ENCODE measurements at regions not wholly inside any gene's neighbourhood (a gene's known extent, or its start where the extent isn't known, plus 50 kb on each side); places are given as distances from the start of the nearest gene placed in this dataset.

GRCh38 chr11:19566583-19567379 lies 145.9 kb upstream of the NAV2 start:
- intact Hi-C loops (cut with micrococcal nuclease): loop anchor here (10.0 kb wide), 1 partner anchor 788 kb away; no protein-coding TSS in a partner anchor
- Histone ChIP-seq H3K79me2 (ENCODE audit: control insufficient read depth, insufficient read depth, low read length) (no peaks in the 10 kb centered on the region), H3K4me3 (replicated peaks in 1 of 3; ENCODE audit: insufficient read depth in 1 of 3, low read depth in 1 of 3, low read length in 3 of 3) (no peak overlapping the region), H3K9ac (replicated peaks; ENCODE audit: extremely low read depth, insufficient read depth, low read length) (no peak overlapping the region), H3K27me3 (ENCODE audit: control insufficient read depth in 2 of 2, insufficient read depth in 2 of 2, low read length in 2 of 2) (no peaks in the 10 kb centered on the region), H3K4me1 (ENCODE audit: control insufficient read depth, extremely low read depth, insufficient read depth, low read length) (peaks cover 5% of the 10 kb centered on the region), H3K4me2 (ENCODE audit: insufficient read depth, low read length) (no peak overlapping the region), H3K36me3 (ENCODE audit: control insufficient read depth in 2 of 2, extremely low read depth in 1 of 2, insufficient read depth in 2 of 2, low read length in 2 of 2) (no peaks in the 10 kb centered on the region), H3K9me1 (replicated peaks; ENCODE audit: control insufficient read depth, extremely low read depth, insufficient read depth, low read length) (no peaks in the 10 kb centered on the region), H3K9me3 (replicated peaks; ENCODE audit: control insufficient read depth, insufficient read depth, low read length) (no peaks in the 10 kb centered on the region), H2AFZ (ENCODE audit: low read depth, low read length) (no peak overlapping the region), H3K27ac (ENCODE audit: insufficient read depth, low read depth, low read length) (no peak overlapping the region), H4K20me1 (replicated peaks; ENCODE audit: control insufficient read depth, extremely low read depth, insufficient read depth, low read length) (no peaks in the 10 kb centered on the region)
- BruUV-seq (replicated peaks): no TSS peak
- TF ChIP-seq FOS (IDR thresholded peaks at IDR 0.05; ENCODE audit: borderline replicate concordance, insufficient read depth, low read length) (no peak), POLR2A (IDR thresholded peaks at IDR 0.05; ENCODE audit: low read depth, low read length) (no peak), GATA2 (IDR thresholded peaks at IDR 0.05; ENCODE audit: insufficient read depth, insufficient read length, low read depth, low read length) (no peak), CTCF (IDR thresholded peaks at IDR 0.05; ENCODE audit: extremely low read depth in 1 of 2, insufficient read depth in 1 of 2, low read depth in 1 of 2, low read length in 2 of 2) (no peak), POLR2AphosphoS5 (IDR thresholded peaks at IDR 0.05; ENCODE audit: insufficient read depth, low read depth, low read length) (no peak), MYC (IDR thresholded peaks at IDR 0.05; ENCODE audit: low read depth, low read length) (no peak), JUN (IDR thresholded peaks at IDR 0.05; ENCODE audit: borderline replicate concordance, insufficient read depth, insufficient read length, low read depth) (no peak), EZH2 (IDR thresholded peaks at IDR 0.05; ENCODE audit: borderline replicate concordance, low read depth, low read length, severe bottlenecking) (no peak)
- TF ChIP-seq, protein P1, sequence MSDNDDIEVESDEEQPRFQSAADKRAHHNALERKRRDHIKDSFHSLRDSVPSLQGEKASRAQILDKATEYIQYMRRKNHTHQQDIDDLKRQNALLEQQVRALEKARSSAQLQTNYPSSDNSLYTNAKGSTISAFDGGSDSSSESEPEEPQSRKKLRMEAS (IDR thresholded peaks at IDR 0.05; ENCODE audit: insufficient read depth, insufficient read length): no peak
- CTCF ChIA-PET: interaction anchor here (1.3 to 9.7 kb wide), 7 partner anchors 9 to 337 kb away, joined by 3 to 235 read pairs (median 8); no protein-coding TSS in a partner anchor
- no peak for DNase-seq (ENCODE audit: low read depth, low spot score)
- POLR2A ChIA-PET: no interaction called here
- dilution Hi-C loops (cut with MboI; ENCODE audit: extremely low pct_ligation_motif_present, low sequenced_read_pairs): loop anchor here (10.0 kb wide), 1 partner anchor 158 kb away; no protein-coding TSS in a partner anchor
- FAIRE-seq: no peak

Measured in endothelial cell of umbilical vein (primary cell).